ENCODE measurements at regions not wholly inside any gene's neighbourhood (a gene's known extent, or its start where the extent isn't known, plus 50 kb on each side); places are given as distances from the start of the nearest gene placed in this dataset.
"Not testable (repeated sequence)": the region's sequence is repeated elsewhere in the genome, so short reads cannot be mapped to it uniquely, and the experiment has no call there.

GRCh38 chr7:89826121-89826520, 328.1 kb upstream of the STEAP1 start:
- Histone ChIP-seq H3K9me3 (replicated peaks in 1 of 11) (no peaks in the 10 kb centered on the region), H3K4me3 (no peak overlapping the region), H3K36me3 (no peaks in the 10 kb centered on the region), H4K20me1 (no peaks in the 10 kb centered on the region), H3K27ac (no peak overlapping the region), H3K9ac (no peak overlapping the region), H3K4me2 (no peak overlapping the region), H3K27me3 (no peaks in the 10 kb centered on the region), H3K4me1 (no peaks in the 10 kb centered on the region)
- no peak for TF ChIP-seq Cebpa-rat (IDR thresholded peaks at IDR 0.05)

DNA sequence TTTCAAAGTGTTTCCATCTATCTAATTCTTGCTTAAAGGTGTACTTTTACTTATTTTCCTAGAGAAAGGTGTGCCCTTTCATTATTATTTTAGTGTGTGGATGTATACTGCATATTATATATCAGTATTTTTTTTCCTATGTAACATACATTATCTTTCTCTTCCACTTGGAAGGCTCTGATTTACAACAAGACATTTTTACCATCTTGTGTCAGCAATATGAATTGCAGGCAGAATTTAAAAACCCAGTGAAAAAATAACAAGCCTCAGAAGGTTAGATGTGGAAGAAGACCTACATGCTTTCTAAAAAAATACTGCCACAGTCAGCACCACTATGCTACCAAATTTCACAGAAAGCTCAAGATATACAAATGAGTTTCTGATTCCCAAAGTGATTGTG, 327.7 kb upstream of the STEAP1 start:
- Histone ChIP-seq H3K9me3 (replicated peaks in 1 of 11) (no peaks in the 10 kb centered on the region), H3K9ac (no peak overlapping the region), H3K27me3 (no peaks in the 10 kb centered on the region), H3K27ac (no peak overlapping the region), H3K4me2 (no peak overlapping the region), H3K4me1 (no peaks in the 10 kb centered on the region), H3K36me3 (no peaks in the 10 kb centered on the region), H4K20me1 (no peaks in the 10 kb centered on the region), H3K4me3 (no peak overlapping the region)
- TF ChIP-seq Cebpa-rat (IDR thresholded peaks at IDR 0.05), result no peak

GRCh38 chr7:89837515-89837914, 316.8 kb upstream of the STEAP1 start:
- no peak overlapping the region for H3K9ac ChIP-seq
- no peaks in the 10 kb centered on the region for H3K36me3 ChIP-seq
- no peak for TF ChIP-seq Cebpa-rat (IDR thresholded peaks at IDR 0.05)
- H4K20me1 ChIP-seq, result no peaks in the 10 kb centered on the region
- H3K27me3 ChIP-seq, result no peaks in the 10 kb centered on the region
- H3K9me3 ChIP-seq (replicated peaks in 1 of 11), result no peaks in the 10 kb centered on the region
- no peak overlapping the region for H3K4me2 ChIP-seq
- H3K4me1 ChIP-seq, result no peaks in the 10 kb centered on the region; a peak in 1 of 20 replicates
- H3K4me3 ChIP-seq, result no peak overlapping the region
- H3K27ac ChIP-seq, result no peak overlapping the region

DNA sequence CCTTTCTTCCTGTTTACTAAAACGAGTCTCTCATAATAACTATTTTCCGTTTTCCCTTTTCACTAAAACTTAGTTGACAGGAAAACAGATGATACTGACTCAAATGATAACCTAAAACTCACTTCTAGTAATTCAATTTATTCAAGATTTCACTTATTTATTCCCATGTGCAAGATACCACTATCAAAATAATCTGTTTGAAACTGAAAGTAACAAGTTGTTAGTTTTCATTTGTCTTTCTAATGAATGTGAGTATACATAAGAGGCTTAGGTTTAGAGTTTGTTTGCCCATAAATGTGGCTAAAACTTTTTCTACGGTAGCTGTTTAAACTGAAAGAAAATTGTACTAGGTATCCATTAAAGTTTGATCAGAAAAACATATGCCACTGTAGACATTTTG, 314.9 kb upstream of the STEAP1 start:
- Histone ChIP-seq H3K9me3 (replicated peaks in 1 of 11) (no peaks in the 10 kb centered on the region), H3K27ac (peak overlapping the region in 5 of 11 experiments; percentile 23 to 34 (median 26); a peak in 6 of 22 replicates), H3K4me2 (peak overlapping the region; percentile 1 to 39 (median 28); a peak in 14 of 22 replicates), H3K9ac (peak overlapping the region in 1 of 11 experiments; percentile 16; a peak in 1 of 22 replicates), H3K27me3 (no peaks in the 10 kb centered on the region), H3K4me3 (peak overlapping the region in 3 of 10 experiments; percentile 10 to 29 (median 23); a peak in 4 of 20 replicates), H3K36me3 (no peaks in the 10 kb centered on the region), H4K20me1 (no peaks in the 10 kb centered on the region), H3K4me1 (no peaks in the 10 kb centered on the region; a peak in 1 of 20 replicates)
- TF ChIP-seq Cebpa-rat (IDR thresholded peaks at IDR 0.05), result no peak

DNA sequence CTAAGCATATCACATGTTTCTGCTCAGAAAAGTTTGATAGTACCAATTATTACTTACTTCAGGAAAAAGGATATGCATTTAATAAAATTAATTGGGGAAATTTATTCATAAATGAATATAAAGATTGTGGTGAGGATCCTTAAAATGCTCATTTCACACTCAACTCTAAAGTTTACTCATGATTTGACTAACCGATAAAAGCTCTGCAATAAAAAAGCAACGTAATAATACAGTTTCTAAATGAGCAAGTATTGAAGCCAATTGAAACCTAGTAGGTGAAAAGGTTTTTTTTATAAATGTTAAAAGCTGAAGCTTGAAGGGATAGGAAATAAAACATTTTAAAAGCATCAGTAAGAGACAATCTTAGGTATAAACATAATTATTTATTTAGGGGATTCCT, 308.3 kb upstream of the STEAP1 start:
- TF ChIP-seq Cebpa-rat (IDR thresholded peaks at IDR 0.05), result no peak
- no peak overlapping the region for H3K4me3 ChIP-seq
- H3K9me3 ChIP-seq (replicated peaks in 1 of 11), result no peaks in the 10 kb centered on the region
- H4K20me1 ChIP-seq, result no peaks in the 10 kb centered on the region
- H3K27ac ChIP-seq, result no peak overlapping the region
- no peak overlapping the region for H3K4me2 ChIP-seq
- no peaks in the 10 kb centered on the region for H3K36me3 ChIP-seq
- no peaks in the 10 kb centered on the region for H3K27me3 ChIP-seq
- H3K4me1 ChIP-seq, result no peaks in the 10 kb centered on the region
- H3K9ac ChIP-seq, result no peak overlapping the region

DNA sequence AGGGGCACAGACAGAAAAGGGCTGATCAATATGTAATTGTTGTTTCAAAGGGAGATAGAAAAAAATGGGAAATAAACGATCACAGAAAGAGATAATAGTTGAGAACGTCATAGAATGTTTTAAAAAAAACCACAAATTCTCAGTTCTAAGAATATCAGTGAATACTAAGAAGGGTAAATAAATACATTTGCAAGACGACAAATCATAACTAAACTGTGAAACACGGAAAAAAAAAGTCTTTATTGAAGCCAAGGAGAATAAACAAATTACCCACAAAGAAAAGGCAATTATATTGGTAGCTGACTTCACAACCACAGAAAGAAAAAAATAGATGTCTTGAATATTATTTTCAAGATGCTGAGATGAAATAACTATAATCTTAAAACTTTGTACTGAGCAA, 305.2 kb upstream of the STEAP1 start:
- Histone ChIP-seq H3K9ac (no peak overlapping the region), H3K36me3 (no peaks in the 10 kb centered on the region), H3K9me3 (replicated peaks in 1 of 11) (no peaks in the 10 kb centered on the region), H4K20me1 (no peaks in the 10 kb centered on the region), H3K4me2 (no peak overlapping the region), H3K4me3 (no peak overlapping the region), H3K27ac (no peak overlapping the region), H3K4me1 (no peaks in the 10 kb centered on the region), H3K27me3 (no peaks in the 10 kb centered on the region)
- no peak for TF ChIP-seq Cebpa-rat (IDR thresholded peaks at IDR 0.05)

DNA sequence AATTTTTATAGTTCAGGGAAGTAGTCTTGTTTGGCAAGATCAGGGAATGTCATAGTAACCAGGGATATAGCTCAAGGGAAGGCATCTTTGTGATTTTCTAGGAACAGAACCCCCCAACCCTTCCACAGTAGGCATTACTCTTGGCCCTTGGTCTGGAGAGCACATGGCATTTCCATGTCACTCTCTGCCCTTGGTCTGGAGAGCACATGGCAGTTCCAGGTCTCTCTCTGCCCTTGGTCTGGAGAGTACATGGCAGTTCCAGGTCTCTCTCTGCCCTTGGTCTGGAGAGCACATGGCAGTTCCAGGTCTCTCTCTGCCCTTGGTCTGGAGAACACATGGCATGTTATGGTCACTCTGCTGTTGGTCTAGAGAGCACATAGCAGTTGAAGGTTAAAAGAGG, 297.2 kb upstream of the STEAP1 start:
- H3K4me3 ChIP-seq, H4K20me1 ChIP-seq, H3K36me3 ChIP-seq, H3K27me3 ChIP-seq, H3K4me2 ChIP-seq, H3K9ac ChIP-seq, H3K4me1 ChIP-seq, H3K27ac ChIP-seq: not testable (repeated sequence)
- H3K9me3 ChIP-seq (replicated peaks in 1 of 11), result peaks cover 24 to 37% (median 31%) of the 10 kb centered on the region in 11 experiments

DNA sequence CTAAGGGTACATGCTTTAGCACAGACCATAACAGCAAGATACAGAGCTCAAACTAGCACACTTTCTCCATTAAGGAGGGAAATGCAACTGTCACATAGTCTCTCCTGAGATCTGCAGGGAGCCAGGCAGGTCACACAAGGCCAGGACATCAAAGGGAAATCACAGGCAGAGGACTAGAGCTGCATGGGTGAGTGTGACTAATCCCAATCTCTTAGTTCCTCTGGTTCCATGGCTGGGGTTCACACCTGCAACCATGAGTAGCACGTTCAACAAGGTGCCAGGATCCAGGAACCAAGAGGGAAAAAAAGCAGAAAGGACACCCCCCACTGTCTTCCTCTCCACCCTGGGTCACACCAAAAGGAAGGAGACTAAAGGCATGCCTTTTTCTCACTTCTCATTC, 296.5 kb upstream of the STEAP1 start:
- Histone ChIP-seq H3K4me1 (no peaks in the 10 kb centered on the region), H3K27me3 (no peaks in the 10 kb centered on the region), H3K4me3 (no peak overlapping the region), H3K9me3 (replicated peaks in 1 of 11) (peaks cover 24 to 37% (median 31%) of the 10 kb centered on the region in 11 experiments), H3K36me3 (no peaks in the 10 kb centered on the region; a peak in 1 of 22 replicates), H4K20me1 (no peaks in the 10 kb centered on the region), H3K4me2 (no peak overlapping the region), H3K27ac (no peak overlapping the region), H3K9ac (no peak overlapping the region)
- TF ChIP-seq Cebpa-rat (IDR thresholded peaks at IDR 0.05), result no peak

- H3K4me2 ChIP-seq, result no peak overlapping the region
- no peaks in the 10 kb centered on the region for H4K20me1 ChIP-seq
- no peaks in the 10 kb centered on the region for H3K9me3 ChIP-seq (replicated peaks in 1 of 11)
- no peak overlapping the region; a peak in 1 of 22 replicates for H3K27ac ChIP-seq
- no peaks in the 10 kb centered on the region for H3K27me3 ChIP-seq
- no peak overlapping the region for H3K4me3 ChIP-seq
- H3K9ac ChIP-seq, result no peak overlapping the region
- H3K4me1 ChIP-seq, result no peaks in the 10 kb centered on the region
- no peak for TF ChIP-seq Cebpa-rat (IDR thresholded peaks at IDR 0.05)
- no peaks in the 10 kb centered on the region for H3K36me3 ChIP-seq
Observed at GRCh38 chr7:89887489-89887888, 266.8 kb upstream of the STEAP1 start.

GRCh38 chr7:89908736-89909135, 245.5 kb upstream of the STEAP1 start:
- Histone ChIP-seq H4K20me1 (no peaks in the 10 kb centered on the region), H3K27ac (no peak overlapping the region), H3K9ac (no peak overlapping the region), H3K36me3 (no peaks in the 10 kb centered on the region), H3K27me3 (no peaks in the 10 kb centered on the region), H3K4me1 (no peaks in the 10 kb centered on the region), H3K9me3 (replicated peaks in 1 of 11) (no peaks in the 10 kb centered on the region), H3K4me3 (no peak overlapping the region), H3K4me2 (no peak overlapping the region)
- TF ChIP-seq Cebpa-rat (IDR thresholded peaks at IDR 0.05), result no peak

- no peak overlapping the region for H3K4me3 ChIP-seq
- H4K20me1 ChIP-seq, result no peaks in the 10 kb centered on the region
- no peaks in the 10 kb centered on the region for H3K27me3 ChIP-seq
- H3K4me2 ChIP-seq, result no peak overlapping the region
- no peak overlapping the region for H3K9ac ChIP-seq
- TF ChIP-seq Cebpa-rat (IDR thresholded peaks at IDR 0.05), result no peak
- H3K9me3 ChIP-seq (replicated peaks in 1 of 11), result no peaks in the 10 kb centered on the region
- H3K36me3 ChIP-seq, result no peaks in the 10 kb centered on the region
- H3K4me1 ChIP-seq, result no peaks in the 10 kb centered on the region
- H3K27ac ChIP-seq, result no peak overlapping the region
Observed at GRCh38 chr7:89914711-89915110, 239.6 kb upstream of the STEAP1 start.

Data from BLaER1 treated with 17β-estradiol and CSF1 and Interleukin-3, amounts not matched to agents 10 nM and 100 nM (cell line).